Progenitor cell of endocrine pancreas (in vitro differentiated cells): ENCODE measurements at regions not wholly inside any gene's neighbourhood (a gene's known extent, or its start where the extent isn't known, plus 50 kb on each side); places are given as distances from the start of the nearest gene placed in this dataset.

ENCODE experiments used
- DNase-seq: peaks from one replicate; pipeline ENCODE4 v3.0.0; 2021; ENCODE audit warnings: low spot score; ENCODE audit not compliant: unreplicated experiment
- H3K27ac Mint-ChIP-seq: 2 replicates; pipeline ENCODE4 v1.8.0; 2021; ENCODE audit warnings: mild to moderate bottlenecking, moderate library complexity, mixed read lengths
- H3K27me3 Mint-ChIP-seq: 2 replicates; pipeline ENCODE4 v1.8.0; 2021; ENCODE audit warnings: mixed read lengths
- H3K36me3 Mint-ChIP-seq: 2 replicates; pipeline ENCODE4 v1.8.0; 2022; ENCODE audit warnings: mixed read lengths; ENCODE audit not compliant: insufficient read depth
- H3K4me1 Mint-ChIP-seq: 2 replicates; pipeline ENCODE4 v1.8.0; 2021; ENCODE audit warnings: low read depth, mixed read lengths
- H3K4me3 Mint-ChIP-seq: 2 replicates; pipeline ENCODE4 v1.8.0; 2021; ENCODE audit warnings: low read depth, mild to moderate bottlenecking, moderate library complexity, mixed read lengths
- H3K9me3 Mint-ChIP-seq: 2 replicates; pipeline ENCODE4 v1.8.0; 2021; ENCODE audit warnings: low read depth, mixed read lengths
- CTCF ChIP-seq: fragments of 200-600 bp; sonication (generic); IDR thresholded peaks from one replicate; pipeline ENCODE4 v1.5.0; 2021; ENCODE audit warnings: antibody characterized with exemption, mild to moderate bottlenecking; ENCODE audit not compliant: unreplicated experiment

DNA sequence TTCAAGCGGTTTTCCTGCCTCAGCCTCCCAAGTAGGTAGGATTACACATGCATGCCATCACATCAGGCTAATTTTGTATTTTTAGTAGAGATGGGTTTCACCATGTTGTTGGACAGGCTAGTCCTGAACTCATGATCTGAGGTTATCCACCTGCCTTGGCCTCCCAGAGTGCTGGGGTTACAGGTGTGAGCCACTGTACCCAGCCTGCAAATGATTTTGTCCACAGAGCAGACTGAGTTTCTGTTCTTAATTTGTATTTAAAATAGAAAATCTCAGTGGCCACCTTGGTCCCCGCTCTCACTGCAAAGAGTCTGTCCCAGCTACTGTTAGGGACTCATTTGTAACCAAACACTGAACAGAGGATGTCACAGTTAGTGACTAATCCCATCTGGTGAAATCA lies 415.7 kb upstream of the RBFOX1 start:
- H3K27me3 Mint-ChIP-seq, result peaks cover 5% of the 10 kb centered on the region
- no peaks in the 10 kb centered on the region for H3K4me1 Mint-ChIP-seq
- no peak for TF ChIP-seq CTCF
- no peaks in the 10 kb centered on the region for H3K36me3 Mint-ChIP-seq
- H3K4me3 Mint-ChIP-seq, result no peak overlapping the region
- H3K9me3 Mint-ChIP-seq, result no peaks in the 10 kb centered on the region
- DNase-seq, result no peak
- no peak overlapping the region for H3K27ac Mint-ChIP-seq

DNA sequence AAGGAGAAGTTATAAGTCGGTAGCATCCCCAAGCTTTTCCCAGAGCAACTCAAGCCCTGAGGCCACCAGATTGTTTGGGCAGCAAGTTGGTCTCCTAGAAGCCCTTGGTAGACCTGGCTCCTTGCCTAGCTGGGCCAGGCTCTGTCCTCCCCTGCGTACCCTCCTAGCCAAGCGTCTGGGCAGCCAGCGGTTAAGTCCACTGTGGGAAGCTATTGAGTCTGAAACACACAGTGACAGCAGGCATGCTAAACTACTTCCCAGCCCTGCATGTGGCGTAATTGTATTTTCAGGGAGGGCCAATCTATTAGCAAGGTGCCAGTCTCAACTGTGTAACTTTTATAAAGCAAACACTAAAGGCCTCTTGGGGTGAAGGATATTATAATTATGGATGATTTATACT lies 419.1 kb upstream of the RBFOX1 start:
- Mint-ChIP-seq H3K9me3 (no peaks in the 10 kb centered on the region), H3K27me3 (peaks cover 11% of the 10 kb centered on the region), H3K36me3 (no peaks in the 10 kb centered on the region), H3K4me1 (no peaks in the 10 kb centered on the region), H3K27ac (no peak overlapping the region), H3K4me3 (no peak overlapping the region)
- no peak for TF ChIP-seq CTCF
- no peak for DNase-seq

DNA sequence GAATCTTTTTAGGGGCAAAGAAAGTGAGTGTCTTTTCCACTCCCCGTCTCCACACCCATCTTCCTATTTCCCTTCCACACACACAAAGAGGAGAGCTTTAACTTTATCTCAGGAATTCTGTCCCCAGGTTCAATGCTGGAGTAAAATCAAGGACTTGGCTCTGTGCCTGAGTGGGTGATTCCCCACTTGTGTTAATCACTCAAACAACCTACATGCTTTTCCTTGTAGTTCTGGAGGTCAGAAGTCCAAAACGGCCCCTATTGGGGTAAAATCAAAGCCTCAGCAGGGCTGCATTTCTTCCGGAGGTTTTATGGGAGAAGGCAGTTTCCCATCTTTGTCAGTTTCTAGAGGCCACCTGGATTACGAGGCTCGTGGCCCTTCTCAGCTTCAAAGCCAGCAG lies 422.3 kb upstream of the RBFOX1 start:
- no peak for TF ChIP-seq CTCF
- H3K4me3 Mint-ChIP-seq, result no peak overlapping the region
- no peaks in the 10 kb centered on the region for H3K36me3 Mint-ChIP-seq
- H3K9me3 Mint-ChIP-seq, result no peaks in the 10 kb centered on the region
- H3K27me3 Mint-ChIP-seq, result peaks cover 18% of the 10 kb centered on the region
- H3K4me1 Mint-ChIP-seq, result no peaks in the 10 kb centered on the region
- DNase-seq, result no peak
- H3K27ac Mint-ChIP-seq, result no peak overlapping the region

DNA sequence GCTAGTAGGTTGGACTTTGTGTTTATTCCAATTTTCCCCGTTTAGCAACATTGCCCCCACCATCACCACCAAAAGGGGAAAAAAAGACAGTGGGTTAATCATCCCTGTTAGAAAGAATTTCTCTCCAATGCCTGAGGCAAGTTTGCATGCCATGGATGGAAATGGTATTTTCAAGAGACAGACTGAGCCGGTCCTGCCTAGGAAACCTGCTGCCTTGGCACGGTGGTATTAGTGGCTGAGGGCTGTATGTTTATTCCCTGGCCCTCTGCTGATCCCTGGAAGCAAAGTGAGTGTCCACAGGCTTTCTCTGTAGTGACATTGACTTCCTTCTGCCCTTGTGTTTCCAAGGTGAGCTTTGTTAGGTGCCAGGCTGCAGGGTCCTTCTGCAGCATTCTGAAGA lies 427.0 kb upstream of the RBFOX1 start:
- Mint-ChIP-seq H3K4me3 (no peak overlapping the region), H3K4me1 (no peaks in the 10 kb centered on the region), H3K9me3 (no peaks in the 10 kb centered on the region), H3K36me3 (no peaks in the 10 kb centered on the region), H3K27me3 (peaks cover 16% of the 10 kb centered on the region), H3K27ac (no peak overlapping the region)
- no peak for DNase-seq
- no peak for TF ChIP-seq CTCF

- no peak for DNase-seq
- H3K9me3 Mint-ChIP-seq, result no peaks in the 10 kb centered on the region
- H3K4me1 Mint-ChIP-seq, result no peaks in the 10 kb centered on the region
- peaks cover 13% of the 10 kb centered on the region for H3K27me3 Mint-ChIP-seq
- no peak overlapping the region for H3K27ac Mint-ChIP-seq
- H3K36me3 Mint-ChIP-seq, result no peaks in the 10 kb centered on the region
- no peak overlapping the region for H3K4me3 Mint-ChIP-seq
- no peak for TF ChIP-seq CTCF
Measured at GRCh38 chr16:6903671-6904070, 429.0 kb upstream of the RBFOX1 start.
